ENCODE measurements at regions not wholly inside any gene's neighbourhood (a gene's known extent, or its start where the extent isn't known, plus 50 kb on each side); places are given as distances from the start of the nearest gene placed in this dataset.
"Not testable (repeated sequence)": the region's sequence is repeated elsewhere in the genome, so short reads cannot be mapped to it uniquely, and the experiment has no call there.

DNA sequence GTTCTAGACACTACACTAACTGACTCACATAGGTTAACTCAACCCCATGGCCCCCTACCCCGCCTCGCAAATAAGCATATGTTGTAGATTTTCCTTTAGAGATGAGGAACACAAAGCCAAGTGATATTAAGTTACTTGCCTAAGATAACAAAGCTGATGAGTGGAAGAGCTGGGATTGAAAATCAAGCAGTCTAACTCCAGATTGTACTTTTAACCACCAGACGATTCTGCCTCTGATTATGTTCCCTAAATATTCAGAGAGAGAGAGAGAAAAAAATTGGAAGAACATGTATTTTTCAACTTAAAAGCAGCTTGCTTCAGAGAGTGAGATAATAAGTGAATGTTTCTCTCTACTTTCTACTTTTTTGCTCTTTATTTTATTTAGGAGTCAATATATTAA, 66.9 kb upstream of the THBS1 start:
- H3K4me3 ChIP-seq (ENCODE audit: low read depth, low read length): no peak overlapping the region
- no peak for DNase-seq
- in situ Hi-C loops (cut with HindIII; ENCODE audit: low pct_ligation_motif_present, low sequenced_read_pairs): no loop called here
- H3K27me3 ChIP-seq (replicated peaks): no peaks in the 10 kb centered on the region
- no peaks in the 10 kb centered on the region for H3K36me3 ChIP-seq (replicated peaks)
- no peak overlapping the region for H3K27ac ChIP-seq
- TF ChIP-seq, protein P1, sequence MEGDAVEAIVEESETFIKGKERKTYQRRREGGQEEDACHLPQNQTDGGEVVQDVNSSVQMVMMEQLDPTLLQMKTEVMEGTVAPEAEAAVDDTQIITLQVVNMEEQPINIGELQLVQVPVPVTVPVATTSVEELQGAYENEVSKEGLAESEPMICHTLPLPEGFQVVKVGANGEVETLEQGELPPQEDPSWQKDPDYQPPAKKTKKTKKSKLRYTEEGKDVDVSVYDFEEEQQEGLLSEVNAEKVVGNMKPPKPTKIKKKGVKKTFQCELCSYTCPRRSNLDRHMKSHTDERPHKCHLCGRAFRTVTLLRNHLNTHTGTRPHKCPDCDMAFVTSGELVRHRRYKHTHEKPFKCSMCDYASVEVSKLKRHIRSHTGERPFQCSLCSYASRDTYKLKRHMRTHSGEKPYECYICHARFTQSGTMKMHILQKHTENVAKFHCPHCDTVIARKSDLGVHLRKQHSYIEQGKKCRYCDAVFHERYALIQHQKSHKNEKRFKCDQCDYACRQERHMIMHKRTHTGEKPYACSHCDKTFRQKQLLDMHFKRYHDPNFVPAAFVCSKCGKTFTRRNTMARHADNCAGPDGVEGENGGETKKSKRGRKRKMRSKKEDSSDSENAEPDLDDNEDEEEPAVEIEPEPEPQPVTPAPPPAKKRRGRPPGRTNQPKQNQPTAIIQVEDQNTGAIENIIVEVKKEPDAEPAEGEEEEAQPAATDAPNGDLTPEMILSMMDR (IDR thresholded peaks at IDR 0.05; ENCODE audit: low read depth, low read length, missing control alignments): no peak

DNA sequence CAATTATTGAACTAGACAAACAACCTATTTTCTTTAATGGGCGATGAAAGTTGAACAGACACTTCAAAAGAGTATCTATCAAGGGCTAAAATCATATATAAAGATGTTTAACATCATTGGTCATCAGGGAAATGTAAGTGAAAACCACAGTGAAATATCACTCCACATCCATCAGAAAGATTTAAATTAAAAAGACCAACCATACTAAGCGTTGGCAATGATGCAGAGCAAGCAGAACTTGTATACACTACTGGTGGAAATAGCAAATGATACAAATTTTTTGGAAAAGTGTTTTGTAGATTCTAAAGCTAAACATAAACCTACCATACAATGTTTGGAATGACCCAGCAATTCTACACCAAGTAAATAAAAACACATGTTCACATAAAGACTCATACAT, 65.9 kb upstream of the THBS1 start:
- Histone ChIP-seq H3K27ac (no peak overlapping the region), H3K36me3 (replicated peaks) (no peaks in the 10 kb centered on the region), H3K27me3 (replicated peaks) (no peaks in the 10 kb centered on the region), H3K4me3 (ENCODE audit: low read depth, low read length) (no peak overlapping the region)
- TF ChIP-seq, protein P1 (IDR thresholded peaks at IDR 0.05; ENCODE audit: low read depth, low read length, missing control alignments): no peak
- DNase-seq: no peak
- in situ Hi-C loops (cut with HindIII; ENCODE audit: low pct_ligation_motif_present, low sequenced_read_pairs): no loop called here

DNA sequence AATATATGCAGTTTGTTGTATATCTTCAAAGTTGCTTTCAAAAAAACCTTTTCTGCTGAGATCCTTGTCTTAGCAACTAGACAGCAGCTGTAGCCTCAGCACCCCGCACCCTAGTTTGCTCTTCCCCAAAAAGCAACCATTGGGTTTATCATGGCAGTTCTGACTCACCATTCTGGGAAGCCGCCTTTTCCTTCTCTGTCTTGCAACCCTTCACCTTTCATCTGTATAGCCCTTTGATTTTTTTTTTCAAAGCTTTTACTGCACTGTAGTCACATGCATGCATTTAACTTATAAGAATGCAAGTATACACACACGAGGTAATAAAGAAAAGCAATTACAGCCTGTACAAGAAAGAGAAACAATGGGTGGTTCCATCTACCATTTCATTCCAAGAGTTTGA, 65.1 kb upstream of the THBS1 start:
- no peaks in the 10 kb centered on the region for H3K36me3 ChIP-seq (replicated peaks)
- TF ChIP-seq, protein P1 (IDR thresholded peaks at IDR 0.05; ENCODE audit: low read depth, low read length, missing control alignments): no peak
- no peak for DNase-seq
- H3K27me3 ChIP-seq (replicated peaks): no peaks in the 10 kb centered on the region
- H3K4me3 ChIP-seq (ENCODE audit: low read depth, low read length): no peak overlapping the region
- in situ Hi-C loops (cut with HindIII; ENCODE audit: low pct_ligation_motif_present, low sequenced_read_pairs): no loop called here
- no peak overlapping the region for H3K27ac ChIP-seq

DNA sequence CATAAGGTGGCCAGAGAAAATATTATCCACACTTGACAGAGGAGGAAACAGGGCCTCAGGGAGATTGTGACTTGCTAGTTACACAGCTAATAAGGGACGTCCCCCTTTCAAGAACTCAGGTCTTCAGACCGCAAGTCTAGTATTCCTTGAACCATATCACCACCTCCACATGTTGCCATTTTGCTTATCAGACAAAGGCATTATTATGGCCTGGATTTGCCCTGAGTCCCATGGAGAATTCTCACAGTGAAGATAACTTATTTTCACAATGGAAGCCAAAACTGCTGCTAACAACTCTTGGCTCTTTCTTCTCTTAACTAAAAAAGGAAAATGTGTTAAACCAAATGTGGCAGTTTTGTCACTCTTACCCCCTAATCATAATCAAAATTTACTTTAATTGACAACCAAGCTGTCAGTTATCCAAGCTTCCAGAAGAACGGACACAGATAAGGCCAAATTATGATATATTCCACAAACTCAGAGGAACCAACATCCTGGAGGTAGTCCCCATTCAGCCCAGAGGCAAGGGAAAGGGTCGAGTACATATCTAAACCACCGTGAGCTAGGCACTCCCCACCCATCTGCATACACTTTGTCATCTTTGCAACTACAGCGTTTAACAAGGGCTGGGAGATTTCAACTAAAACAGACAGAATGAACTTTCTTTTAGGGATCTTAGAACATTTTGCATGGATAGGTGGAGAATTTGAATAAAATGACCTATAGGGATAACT, 63.6 kb upstream of the THBS1 start:
- in situ Hi-C loops (cut with HindIII; ENCODE audit: low pct_ligation_motif_present, low sequenced_read_pairs): no loop called here

DNA sequence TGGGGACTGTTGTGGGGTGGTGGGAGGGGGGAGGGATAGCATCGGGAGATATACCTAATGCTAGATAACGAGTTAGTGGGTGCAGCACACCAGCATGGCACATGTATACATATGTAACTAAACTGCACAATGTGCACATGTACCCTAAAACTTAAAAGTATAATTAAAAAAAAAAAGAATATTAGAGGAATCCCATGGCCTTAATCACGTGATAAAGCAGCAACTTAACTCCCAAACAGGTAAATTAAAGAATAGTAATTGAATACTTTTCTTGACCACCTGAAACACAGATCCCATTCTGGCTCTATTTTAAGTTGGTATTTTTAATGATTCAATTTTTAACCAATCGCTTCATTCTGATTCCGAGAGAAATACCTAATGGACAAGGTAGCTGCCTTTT, 56.9 kb upstream of the THBS1 start:
- DNase-seq; H3K27ac ChIP-seq; H3K27me3 ChIP-seq (replicated peaks); H3K4me3 ChIP-seq (ENCODE audit: low read depth, low read length); H3K36me3 ChIP-seq (replicated peaks); in situ Hi-C loops (cut with HindIII; ENCODE audit: low pct_ligation_motif_present, low sequenced_read_pairs): not testable (repeated sequence)

More for the DNA sequence above, 63.6 kb upstream of the THBS1 start:
- Histone ChIP-seq H3K36me3 (replicated peaks) (no peaks in the 10 kb centered on the region), H3K27ac (no peak overlapping the region), H3K27me3 (replicated peaks) (no peaks in the 10 kb centered on the region), H3K4me3 (ENCODE audit: low read depth, low read length) (no peak overlapping the region)
- TF ChIP-seq, protein P1 (IDR thresholded peaks at IDR 0.05; ENCODE audit: low read depth, low read length, missing control alignments): no peak
- DNase-seq: no peak

DNA sequence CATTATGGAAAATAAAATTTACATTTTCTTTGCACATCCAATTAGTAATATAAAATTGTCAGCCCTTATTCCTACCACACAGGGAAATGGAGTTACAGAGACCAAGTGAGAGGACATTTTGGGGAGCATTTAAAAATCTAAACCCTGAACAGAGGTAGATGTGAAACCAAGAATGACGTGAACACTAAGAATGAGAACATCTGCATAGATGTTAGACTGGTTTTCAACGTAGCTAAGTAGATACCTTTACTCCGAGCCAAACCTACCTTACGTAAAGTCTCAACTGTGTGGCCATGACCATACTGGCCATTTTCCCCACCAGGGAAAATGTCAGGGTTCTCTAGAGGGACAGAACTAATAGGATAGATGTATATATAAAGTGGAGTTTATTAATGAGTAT, 51.4 kb upstream of the THBS1 start:
- no peak overlapping the region for H3K4me3 ChIP-seq (ENCODE audit: low read depth, low read length)
- H3K27me3 ChIP-seq (replicated peaks): no peaks in the 10 kb centered on the region
- in situ Hi-C loops (cut with HindIII; ENCODE audit: low pct_ligation_motif_present, low sequenced_read_pairs): no loop called here
- no peak for DNase-seq
- no peaks in the 10 kb centered on the region for H3K36me3 ChIP-seq (replicated peaks)
- TF ChIP-seq, protein P1 (IDR thresholded peaks at IDR 0.05; ENCODE audit: low read depth, low read length, missing control alignments): no peak
- no peak overlapping the region for H3K27ac ChIP-seq

Data from brain microvascular endothelial cell (primary cell).